ENCODE measurements at regions not wholly inside any gene's neighbourhood (a gene's known extent, or its start where the extent isn't known, plus 50 kb on each side); places are given as distances from the start of the nearest gene placed in this dataset.

GRCh38 chr2:10187661-10188060, 65.1 kb downstream of the RRM2 start:
- BruUV-seq (replicated peaks), result no TSS peak
- Histone ChIP-seq H4K20me1 (replicated peaks; ENCODE audit: control insufficient read depth, insufficient read depth, low read length) (no peaks in the 10 kb centered on the region), H3K36me3 (ENCODE audit: control insufficient read depth, insufficient read depth, low read length) (peaks cover 2% of the 10 kb centered on the region; the same call in 1 of the 3 replicates), H3K9ac (ENCODE audit: insufficient read depth in 1 of 2, low read depth in 2 of 2, low read length in 2 of 2) (no peak overlapping the region), H2AFZ (ENCODE audit: low read depth, low read length) (no peak overlapping the region), H3K4me1 (replicated peaks in 1 of 2; ENCODE audit: control insufficient read depth in 2 of 2, insufficient read depth in 2 of 2, low read length in 2 of 2) (peaks cover 0 to 11% of the 10 kb centered on the region in 2 experiments; a peak in 2 of 5 replicates), H3K4me2 (ENCODE audit: insufficient read depth, low read length) (no peak overlapping the region), H3K79me2 (ENCODE audit: control insufficient read depth, insufficient read depth, low read length) (no peaks in the 10 kb centered on the region), H3K9me1 (ENCODE audit: control insufficient read depth, insufficient read depth, low read length) (no peaks in the 10 kb centered on the region), H3K27ac (ENCODE audit: extremely low read depth, low read depth, low read length) (no peak overlapping the region), H3K27me3 (ENCODE audit: control insufficient read depth in 2 of 2, insufficient read depth in 2 of 2, low read length in 2 of 2) (no peaks in the 10 kb centered on the region), H3K9me3 (replicated peaks; ENCODE audit: control insufficient read depth, insufficient read depth, low read depth, low read length) (no peaks in the 10 kb centered on the region), H3K4me3 (no peak overlapping the region)
- WGBS (ENCODE audit: insufficient coverage, low coverage, missing lambda C conversion rate), result 83% methylated on average over 14 of the region's 14 CpGs
- intact Hi-C loops (cut with micrococcal nuclease), result no loop called here
- no peak for TF ChIP-seq UBTF (IDR thresholded peaks at IDR 0.05; ENCODE audit: borderline replicate concordance in 1 of 2, low read depth in 2 of 2, low read length in 2 of 2)
- no peak for TF ChIP-seq RAD51 (IDR thresholded peaks at IDR 0.05; ENCODE audit: borderline replicate concordance, low read depth)
- no peak for TF ChIP-seq PPARD (CRISPR knock-in tag; IDR thresholded peaks at IDR 0.05)
- no peak for TF ChIP-seq KLF10 (CRISPR knock-in tag; IDR thresholded peaks at IDR 0.05)
- no peak for TF ChIP-seq ZNF282 (CRISPR knock-in tag; IDR thresholded peaks at IDR 0.05)
- TF ChIP-seq MED1 (CRISPR knock-in tag; IDR thresholded peaks at IDR 0.05; ENCODE audit: borderline replicate concordance), result no peak
- no peak for TF ChIP-seq TEAD4 (IDR thresholded peaks at IDR 0.05; ENCODE audit: low read length)
- no peak for TF ChIP-seq TEAD4 (CRISPR knock-in tag; IDR thresholded peaks at IDR 0.05; ENCODE audit: borderline replicate concordance)
- TF ChIP-seq MCM2 (IDR thresholded peaks at IDR 0.05; ENCODE audit: low read depth), result no peak
- no peak for TF ChIP-seq ZNF143 (CRISPR knock-in tag; IDR thresholded peaks at IDR 0.05)
- TF ChIP-seq NBN (IDR thresholded peaks at IDR 0.05; ENCODE audit: low read depth), result no peak
- no peak for TF ChIP-seq ZBTB12 (CRISPR knock-in tag; IDR thresholded peaks at IDR 0.05)
- no peak for TF ChIP-seq ATF1 (CRISPR knock-in tag; IDR thresholded peaks at IDR 0.05)
- no peak for TF ChIP-seq ATF1 (tag; IDR thresholded peaks at IDR 0.05)
- no peak for TF ChIP-seq PBX2 (CRISPR knock-in tag; IDR thresholded peaks at IDR 0.05; ENCODE audit: low read depth)
- no peak for TF ChIP-seq PBX2 (tag; conservative IDR thresholded peaks at IDR 0.05; ENCODE audit: low read depth)
- TF ChIP-seq PREB (CRISPR knock-in tag; IDR thresholded peaks at IDR 0.05), result no peak
- no peak for TF ChIP-seq MTA3 (IDR thresholded peaks at IDR 0.05; ENCODE audit: borderline replicate concordance)
- ChIA-PET POLR2A (no interaction called here), CTCF (ENCODE audit: low intra/inter-chr PET ratio) (interaction anchor here (0.7 to 1.0 kb wide), 2 partner anchors 221 to 222 kb away, joined by 3 to 4 read pairs; no protein-coding TSS in a partner anchor)
- ATAC-seq (no peak), FAIRE-seq (no peak), DNase-seq (ENCODE audit: extremely low read depth in 1 of 4, low spot score in 3 of 4) (no peak)
- in situ Hi-C loops (cut with MboI), result no loop called here

All from K562 (cell line).